Natural killer cell (primary cell): ENCODE measurements at regions not wholly inside any gene's neighbourhood (a gene's known extent, or its start where the extent isn't known, plus 50 kb on each side); places are given as distances from the start of the nearest gene placed in this dataset.

Experiments used
- ATAC-seq, 3 donors: fragments of 150-1000 bp in 2 of 3; fragments of 200-7000 bp in 1 of 3; cut with Tn5 transposase; 1 replicate in 1 of 3; 2 replicates in 2 of 3; pipeline ENCODE4 v1.10.0; 2021; ENCODE audit warnings: mild to moderate bottlenecking in 2 of 3, moderate library complexity in 2 of 3
- DNase-seq, 2 donors: peaks; one replicate each; pipeline versions ENCODE4 v3.0.0 to v3.0.0-alpha.2; 2013 to 2021; ENCODE audit warnings: mixed read lengths in 1 of 2
- H3K27ac ChIP-seq: one replicate; pipeline ENCODE4 v1.5.1; 2013; ENCODE audit warnings: mild to moderate bottlenecking, low read length
- H3K27me3 ChIP-seq: one replicate; pipeline ENCODE4 v1.6.1; 2013; ENCODE audit warnings: low read length; ENCODE audit not compliant: control insufficient read depth, insufficient read depth
- H3K36me3 ChIP-seq: one replicate; pipeline ENCODE4 v1.6.1; 2013; ENCODE audit warnings: low read length; ENCODE audit not compliant: control insufficient read depth, insufficient read depth
- H3K4me1 ChIP-seq: one replicate; pipeline ENCODE4 v1.6.1; 2013; ENCODE audit warnings: low read length; ENCODE audit not compliant: control insufficient read depth, insufficient read depth
- H3K4me3 ChIP-seq: one replicate; pipeline ENCODE4 v1.5.1; 2013; ENCODE audit warnings: low read length
- H3K9me3 ChIP-seq: one replicate; pipeline ENCODE4 v1.6.1; 2013; ENCODE audit warnings: low read length; ENCODE audit not compliant: control insufficient read depth, insufficient read depth
- H3K27ac Mint-ChIP-seq, 2 donors: one replicate each; pipeline ENCODE4 v1.8.0; 2022; ENCODE audit warnings: mild to moderate bottlenecking in 2 of 2, mixed read lengths in 2 of 2, moderate library complexity in 1 of 2
- H3K27me3 Mint-ChIP-seq, 2 donors: one replicate each; pipeline ENCODE4 v1.8.0; 2022; ENCODE audit warnings: low read depth in 2 of 2, mixed read lengths in 2 of 2
- H3K36me3 Mint-ChIP-seq: one replicate; pipeline ENCODE4 v1.8.0; 2022; ENCODE audit warnings: mixed read lengths
- H3K4me1 Mint-ChIP-seq, 2 donors: one replicate each; pipeline ENCODE4 v1.8.0; 2022; ENCODE audit warnings: mixed read lengths in 2 of 2
- H3K4me3 Mint-ChIP-seq: one replicate; pipeline ENCODE4 v1.8.0; 2022; ENCODE audit warnings: mild to moderate bottlenecking, moderate library complexity, mixed read lengths
- H3K9me3 Mint-ChIP-seq, 2 donors: one replicate each; pipeline ENCODE4 v1.8.0; 2022; ENCODE audit warnings: mixed read lengths in 2 of 2
- CTCF ChIP-seq: fragments of 200-600 bp; IDR thresholded peaks from one replicate; pipeline ENCODE4 v1.8.0; 2022; ENCODE audit warnings: antibody characterized with exemption
- WGBS: methylation state at CpG from one replicate; pipeline ENCODE4 v1.1.7; 2013; ENCODE audit warnings: missing lambda C conversion rate; ENCODE audit not compliant: insufficient coverage; 5-methylcytosine and 5-hydroxymethylcytosine counted together
- intact Hi-C: fragments of 100-400 bp; cut with micrococcal nuclease; formaldehyde crosslinking; loops from one replicate; pipeline ENCODE4 v1.14.2; 2022

GRCh38 chr4:44121210-44121609 lies 327.4 kb downstream of the KCTD8 start:
- no peaks in the 10 kb centered on the region for H3K36me3 Mint-ChIP-seq
- no peaks in the 10 kb centered on the region for H3K36me3 ChIP-seq
- DNase-seq (no peak), ATAC-seq (no peak)
- H3K4me3 ChIP-seq: no peak overlapping the region
- no peaks in the 10 kb centered on the region for H3K4me1 ChIP-seq
- no peak overlapping the region for H3K27ac Mint-ChIP-seq
- 58% methylated on average over 1 of the region's 1 CpG for WGBS
- TF ChIP-seq CTCF: no peak
- no peak overlapping the region for H3K4me3 Mint-ChIP-seq
- no peaks in the 10 kb centered on the region for H3K27me3 Mint-ChIP-seq
- H3K27ac ChIP-seq: no peak overlapping the region
- H3K9me3 ChIP-seq: peaks cover 2% of the 10 kb centered on the region
- H3K9me3 Mint-ChIP-seq: peaks cover 5 to 17% of the 10 kb centered on the region in 2 donors
- no peaks in the 10 kb centered on the region for H3K27me3 ChIP-seq
- intact Hi-C loops: no loop called here
- H3K4me1 Mint-ChIP-seq: no peaks in the 10 kb centered on the region
